ENCODE measurements at regions not wholly inside any gene's neighbourhood (a gene's known extent, or its start where the extent isn't known, plus 50 kb on each side); places are given as distances from the start of the nearest gene placed in this dataset.

- ChIA-PET RAD21 (ENCODE audit: low non-redundant PET in 1 of 2, low total read pairs in 2 of 2, uncharacterized antibody in 2 of 2, unreplicated experiment in 2 of 2) (no interaction called here), CTCF (no interaction called here), POLR2A (no interaction called here)
- Histone ChIP-seq H3K36me3 (ENCODE audit: control insufficient read depth in 1 of 2, insufficient read depth in 2 of 2, low read length in 2 of 2) (no peaks in the 10 kb centered on the region), H3K9me2 (ENCODE audit: insufficient read depth) (no peaks in the 10 kb centered on the region), H3K79me2 (ENCODE audit: insufficient read depth, low read length) (no peaks in the 10 kb centered on the region), H3K9me3 (ENCODE audit: control insufficient read depth in 1 of 2, insufficient read depth in 1 of 2, low read depth in 1 of 2, low read length in 2 of 2) (no peaks in the 10 kb centered on the region), H3K4me1 (ENCODE audit: control insufficient read depth in 1 of 2, insufficient read depth in 2 of 2, low read length in 2 of 2) (no peaks in the 10 kb centered on the region), H2AFZ (ENCODE audit: low read depth, low read length, poor library complexity, severe bottlenecking) (no peak overlapping the region), H3K27me3 (ENCODE audit: insufficient read depth, low read length) (no peaks in the 10 kb centered on the region), H3K4me3 (replicated peaks in 1 of 2; ENCODE audit: low read depth in 1 of 2, low read length in 2 of 2) (no peak overlapping the region), H3K4me2 (ENCODE audit: low read length) (no peak overlapping the region), H3K9ac (ENCODE audit: low read length) (no peak overlapping the region), H3K27ac (ENCODE audit: low read depth, low read length) (no peak overlapping the region), H4K20me1 (ENCODE audit: insufficient read depth) (no peaks in the 10 kb centered on the region)
- TF ChIP-seq, protein P1, sequence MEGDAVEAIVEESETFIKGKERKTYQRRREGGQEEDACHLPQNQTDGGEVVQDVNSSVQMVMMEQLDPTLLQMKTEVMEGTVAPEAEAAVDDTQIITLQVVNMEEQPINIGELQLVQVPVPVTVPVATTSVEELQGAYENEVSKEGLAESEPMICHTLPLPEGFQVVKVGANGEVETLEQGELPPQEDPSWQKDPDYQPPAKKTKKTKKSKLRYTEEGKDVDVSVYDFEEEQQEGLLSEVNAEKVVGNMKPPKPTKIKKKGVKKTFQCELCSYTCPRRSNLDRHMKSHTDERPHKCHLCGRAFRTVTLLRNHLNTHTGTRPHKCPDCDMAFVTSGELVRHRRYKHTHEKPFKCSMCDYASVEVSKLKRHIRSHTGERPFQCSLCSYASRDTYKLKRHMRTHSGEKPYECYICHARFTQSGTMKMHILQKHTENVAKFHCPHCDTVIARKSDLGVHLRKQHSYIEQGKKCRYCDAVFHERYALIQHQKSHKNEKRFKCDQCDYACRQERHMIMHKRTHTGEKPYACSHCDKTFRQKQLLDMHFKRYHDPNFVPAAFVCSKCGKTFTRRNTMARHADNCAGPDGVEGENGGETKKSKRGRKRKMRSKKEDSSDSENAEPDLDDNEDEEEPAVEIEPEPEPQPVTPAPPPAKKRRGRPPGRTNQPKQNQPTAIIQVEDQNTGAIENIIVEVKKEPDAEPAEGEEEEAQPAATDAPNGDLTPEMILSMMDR (IDR thresholded peaks at IDR 0.05 in 2 of 3, conservative IDR thresholded peaks at IDR 0.05 in 1 of 3; ENCODE audit: borderline replicate concordance in 1 of 3, insufficient read depth in 1 of 3, low read depth in 2 of 3, low read length in 2 of 3), result peak in 2 of 3 experiments; percentile 49 to 64; a peak in 4 of 6 replicates
- TF ChIP-seq ELF1 (IDR thresholded peaks at IDR 0.05; ENCODE audit: borderline replicate concordance, low read depth), result no peak
- intact Hi-C loops (cut with micrococcal nuclease), result loop anchor here (10.0 kb wide), 1 partner anchor 695 kb away; no protein-coding TSS in a partner anchor
- BruUV-seq (replicated peaks), result no TSS peak
- ATAC-seq (peak; percentile 53; the same call in 1 of the 2 replicates), DNase-seq (ENCODE audit: low read depth, low spot score) (peak; percentile 8)
These were observed 352.6 kb upstream of the CWC22 start for GRCh38 chr2:180359522-180360282.

GRCh38 chr2:180358458-180358857 lies 351.4 kb upstream of the CWC22 start:
- intact Hi-C loops (cut with micrococcal nuclease), result loop anchor here (10.0 kb wide), 1 partner anchor 696 kb away; no protein-coding TSS in a partner anchor
- Histone ChIP-seq H3K9ac (ENCODE audit: low read length) (no peak overlapping the region), H3K27ac (ENCODE audit: low read depth, low read length) (no peak overlapping the region), H3K36me3 (ENCODE audit: control insufficient read depth in 1 of 2, insufficient read depth in 2 of 2, low read length in 2 of 2) (no peaks in the 10 kb centered on the region), H3K79me2 (ENCODE audit: insufficient read depth, low read length) (no peaks in the 10 kb centered on the region), H3K27me3 (ENCODE audit: insufficient read depth, low read length) (no peaks in the 10 kb centered on the region), H4K20me1 (ENCODE audit: insufficient read depth) (no peaks in the 10 kb centered on the region), H2AFZ (ENCODE audit: low read depth, low read length, poor library complexity, severe bottlenecking) (no peak overlapping the region), H3K4me2 (ENCODE audit: low read length) (no peak overlapping the region), H3K4me1 (ENCODE audit: control insufficient read depth in 1 of 2, insufficient read depth in 2 of 2, low read length in 2 of 2) (no peaks in the 10 kb centered on the region), H3K9me2 (ENCODE audit: insufficient read depth) (no peaks in the 10 kb centered on the region), H3K4me3 (replicated peaks in 1 of 2; ENCODE audit: low read depth in 1 of 2, low read length in 2 of 2) (no peak overlapping the region), H3K9me3 (ENCODE audit: control insufficient read depth in 1 of 2, insufficient read depth in 1 of 2, low read depth in 1 of 2, low read length in 2 of 2) (no peaks in the 10 kb centered on the region)
- BruUV-seq (replicated peaks), result no TSS peak
- POLR2A ChIA-PET, result no interaction called here
- CTCF ChIA-PET, result no interaction called here
- RAD21 ChIA-PET (ENCODE audit: low non-redundant PET in 1 of 2, low total read pairs in 2 of 2, uncharacterized antibody in 2 of 2, unreplicated experiment in 2 of 2), result no interaction called here
- ATAC-seq, result peak; percentile 50; the same call in 1 of the 2 replicates
- TF ChIP-seq YY1 (IDR thresholded peaks at IDR 0.05; ENCODE audit: extremely low read depth, insufficient replicate concordance, low read depth, low read length) (no peak), CEBPB (IDR thresholded peaks at IDR 0.05; ENCODE audit: low read depth) (no peak), RAD21 (IDR thresholded peaks at IDR 0.05; ENCODE audit: low read depth) (no peak), JUND (IDR thresholded peaks at IDR 0.05) (no peak), TCF7L2 (IDR thresholded peaks at IDR 0.05; ENCODE audit: borderline replicate concordance, extremely low read depth, insufficient read depth, insufficient read length) (no peak), EZH2phosphoT487 (IDR thresholded peaks at IDR 0.05; ENCODE audit: borderline replicate concordance) (no peak)
- TF ChIP-seq, protein P1 (IDR thresholded peaks at IDR 0.05 in 2 of 3, conservative IDR thresholded peaks at IDR 0.05 in 1 of 3; ENCODE audit: borderline replicate concordance in 1 of 3, insufficient read depth in 1 of 3, low read depth in 2 of 3, low read length in 2 of 3), result 0 out of 6 replicates have a peak, but pooled peaks of 2 of the 3 experiments have one; percentile 7 to 20
- TF ChIP-seq, protein P2, sequence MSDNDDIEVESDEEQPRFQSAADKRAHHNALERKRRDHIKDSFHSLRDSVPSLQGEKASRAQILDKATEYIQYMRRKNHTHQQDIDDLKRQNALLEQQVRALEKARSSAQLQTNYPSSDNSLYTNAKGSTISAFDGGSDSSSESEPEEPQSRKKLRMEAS (IDR thresholded peaks at IDR 0.05), result no peak
- no peak for DNase-seq (ENCODE audit: low read depth, low spot score)
